ENCODE measurements at regions not wholly inside any gene's neighbourhood (a gene's known extent, or its start where the extent isn't known, plus 50 kb on each side); places are given as distances from the start of the nearest gene placed in this dataset.
"Not testable (repeated sequence)": the region's sequence is repeated elsewhere in the genome, so short reads cannot be mapped to it uniquely, and the experiment has no call there.

DNA sequence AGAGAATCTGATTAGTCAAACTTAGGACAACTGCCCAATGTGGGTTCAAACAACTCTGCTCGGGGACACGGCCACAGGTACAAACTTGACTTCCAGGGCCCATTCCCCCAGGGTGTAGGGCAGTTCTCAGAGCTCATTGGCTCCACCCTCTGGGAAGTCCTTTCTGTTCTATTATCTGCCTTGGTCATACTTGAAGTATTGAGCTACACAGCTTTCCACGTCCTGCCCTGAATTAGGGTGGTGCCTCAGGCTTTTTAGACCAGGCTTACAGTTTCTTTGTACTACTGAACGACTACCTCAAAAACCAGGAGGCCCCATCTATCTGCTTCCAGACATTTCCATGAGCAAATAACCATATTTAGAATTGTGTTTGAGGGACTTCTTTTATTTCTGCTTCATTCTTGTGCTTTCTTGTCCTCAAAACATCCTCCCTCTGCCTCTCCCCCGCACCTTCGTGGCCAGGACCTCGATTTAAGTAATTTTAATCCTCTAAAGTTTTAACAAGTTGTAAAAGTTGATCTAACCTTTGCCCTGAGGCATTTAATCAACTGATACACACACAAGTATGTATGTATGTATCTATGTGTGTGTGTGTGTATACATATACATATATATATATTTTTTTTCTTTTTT is 281.7 kb upstream of the AMIGO2 start:
- TF ChIP-seq, protein P1, sequence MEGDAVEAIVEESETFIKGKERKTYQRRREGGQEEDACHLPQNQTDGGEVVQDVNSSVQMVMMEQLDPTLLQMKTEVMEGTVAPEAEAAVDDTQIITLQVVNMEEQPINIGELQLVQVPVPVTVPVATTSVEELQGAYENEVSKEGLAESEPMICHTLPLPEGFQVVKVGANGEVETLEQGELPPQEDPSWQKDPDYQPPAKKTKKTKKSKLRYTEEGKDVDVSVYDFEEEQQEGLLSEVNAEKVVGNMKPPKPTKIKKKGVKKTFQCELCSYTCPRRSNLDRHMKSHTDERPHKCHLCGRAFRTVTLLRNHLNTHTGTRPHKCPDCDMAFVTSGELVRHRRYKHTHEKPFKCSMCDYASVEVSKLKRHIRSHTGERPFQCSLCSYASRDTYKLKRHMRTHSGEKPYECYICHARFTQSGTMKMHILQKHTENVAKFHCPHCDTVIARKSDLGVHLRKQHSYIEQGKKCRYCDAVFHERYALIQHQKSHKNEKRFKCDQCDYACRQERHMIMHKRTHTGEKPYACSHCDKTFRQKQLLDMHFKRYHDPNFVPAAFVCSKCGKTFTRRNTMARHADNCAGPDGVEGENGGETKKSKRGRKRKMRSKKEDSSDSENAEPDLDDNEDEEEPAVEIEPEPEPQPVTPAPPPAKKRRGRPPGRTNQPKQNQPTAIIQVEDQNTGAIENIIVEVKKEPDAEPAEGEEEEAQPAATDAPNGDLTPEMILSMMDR (IDR thresholded peaks at IDR 0.05; ENCODE audit: insufficient read depth, low read depth, low read length) = no peak
- peak; percentile 57 for DNase-seq (ENCODE audit: low read depth)
- no peak overlapping the region for H3K4me3 ChIP-seq (ENCODE audit: low read depth, low read length)

DNA sequence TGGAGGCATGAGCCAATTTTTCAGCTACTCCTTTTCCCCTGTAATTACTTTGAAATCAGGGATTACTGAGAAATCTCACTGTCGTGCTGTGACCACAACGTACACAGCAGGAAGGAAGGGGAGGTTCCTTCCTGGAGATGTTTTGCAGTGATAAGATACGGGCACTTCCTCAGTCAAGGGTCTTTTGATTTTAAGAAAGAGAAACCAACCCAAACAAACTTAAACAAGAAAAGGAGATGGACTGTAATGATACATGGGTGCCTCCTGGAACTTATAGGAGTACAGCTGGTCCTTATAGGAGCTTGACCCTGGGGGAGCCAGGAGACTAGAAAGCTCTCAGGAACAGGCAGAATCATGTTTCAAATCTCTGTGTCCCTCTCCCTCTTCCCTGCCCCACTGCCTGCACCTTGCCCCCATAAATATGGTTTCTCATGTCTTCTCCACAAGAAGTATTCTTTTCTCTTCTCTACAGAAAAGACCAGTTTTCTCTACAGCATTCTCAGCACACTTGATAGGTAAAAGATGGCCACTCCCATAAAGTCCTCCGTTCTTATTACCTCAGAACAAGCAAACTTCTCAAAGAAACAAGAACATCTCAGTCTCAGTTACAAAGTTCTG is 281.1 kb upstream of the AMIGO2 start:
- TF ChIP-seq, protein P1 (IDR thresholded peaks at IDR 0.05; ENCODE audit: insufficient read depth, low read depth, low read length) = no peak
- peak; percentile 27 for DNase-seq (ENCODE audit: low read depth)
- no peak overlapping the region for H3K4me3 ChIP-seq (ENCODE audit: low read depth, low read length)

DNA sequence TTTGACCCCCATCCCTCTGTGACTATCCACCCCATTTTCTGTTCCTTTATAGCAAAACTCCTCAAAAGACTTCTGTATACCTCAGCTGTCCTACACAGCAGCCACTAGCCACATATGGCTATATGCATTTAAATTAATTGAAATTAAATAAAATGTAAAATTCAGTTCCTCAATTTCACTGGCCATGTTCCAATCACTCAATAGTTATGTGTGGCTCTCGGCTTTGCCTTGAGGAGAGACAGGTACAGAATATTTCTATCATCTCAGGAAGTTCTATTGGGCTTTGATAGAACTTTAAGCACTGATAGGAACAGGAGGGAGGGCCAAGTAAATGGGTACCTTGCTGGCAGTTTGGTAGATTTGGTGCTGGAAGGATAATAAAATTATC is 280.3 kb upstream of the AMIGO2 start:
- no peak overlapping the region for H3K4me3 ChIP-seq (ENCODE audit: low read depth, low read length)
- no peak for DNase-seq (ENCODE audit: low read depth)
- TF ChIP-seq, protein P1 (IDR thresholded peaks at IDR 0.05; ENCODE audit: insufficient read depth, low read depth, low read length) = no peak

DNA sequence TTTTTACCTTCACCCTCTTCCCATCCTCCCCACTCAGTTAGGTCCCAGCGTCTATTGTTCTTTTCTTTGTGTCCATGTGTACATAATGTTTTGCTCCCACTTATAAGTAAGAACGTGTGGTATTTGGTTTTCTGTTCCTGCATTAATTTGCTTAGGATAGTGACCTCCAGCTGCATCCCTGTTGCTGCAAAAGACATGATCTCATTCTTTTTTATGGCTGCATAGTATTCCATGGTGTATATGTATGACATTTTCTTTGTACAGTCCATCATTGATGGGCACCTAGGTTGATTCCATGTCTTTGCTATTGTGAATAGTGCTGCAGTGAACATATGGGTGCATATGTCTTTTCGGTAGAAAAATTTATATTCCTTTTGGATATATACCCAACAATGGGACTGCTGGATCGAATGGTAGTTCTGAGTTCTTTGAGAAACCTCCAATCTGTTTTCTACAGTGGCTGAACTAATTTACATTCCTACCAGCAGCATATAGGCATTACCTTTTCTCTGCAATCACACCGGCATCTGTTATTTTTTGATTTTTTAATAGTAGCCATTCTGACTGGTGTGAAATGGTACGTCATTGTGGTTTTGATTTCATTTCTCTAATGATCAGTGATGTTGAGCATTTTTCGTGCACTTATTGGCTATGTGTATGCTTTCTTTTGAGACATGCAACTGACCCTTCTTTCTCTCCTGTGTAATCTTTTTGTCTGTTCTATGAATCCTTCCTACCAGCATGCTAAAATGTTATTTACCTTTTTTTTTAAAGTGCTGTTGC is 279.7 kb upstream of the AMIGO2 start:
- no peak overlapping the region for H3K4me3 ChIP-seq (ENCODE audit: low read depth, low read length)
- TF ChIP-seq, protein P1 (IDR thresholded peaks at IDR 0.05; ENCODE audit: insufficient read depth, low read depth, low read length) = no peak
- DNase-seq (ENCODE audit: low read depth) = no peak

DNA sequence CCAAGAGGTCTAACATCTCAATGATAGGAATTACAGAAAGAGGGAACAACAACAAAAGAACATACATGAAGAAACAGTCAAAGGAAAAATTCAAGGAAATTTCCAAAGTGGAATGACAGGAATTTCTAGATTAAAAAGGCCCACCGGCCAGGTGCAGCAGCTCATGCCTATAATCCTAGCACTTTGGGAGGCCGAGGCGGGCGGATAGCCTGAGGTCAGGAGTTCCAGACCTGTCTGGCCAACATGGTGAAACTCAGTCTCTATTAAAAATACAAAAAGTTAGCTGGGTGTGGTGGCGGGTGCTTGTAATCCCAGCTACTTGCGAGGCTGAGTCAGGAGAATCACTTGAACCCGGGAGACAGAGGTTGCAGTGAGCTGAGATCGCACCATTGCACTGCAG is 277.2 kb upstream of the AMIGO2 start:
- H3K4me3 ChIP-seq (ENCODE audit: low read depth, low read length); DNase-seq (ENCODE audit: low read depth): not testable (repeated sequence)

DNA sequence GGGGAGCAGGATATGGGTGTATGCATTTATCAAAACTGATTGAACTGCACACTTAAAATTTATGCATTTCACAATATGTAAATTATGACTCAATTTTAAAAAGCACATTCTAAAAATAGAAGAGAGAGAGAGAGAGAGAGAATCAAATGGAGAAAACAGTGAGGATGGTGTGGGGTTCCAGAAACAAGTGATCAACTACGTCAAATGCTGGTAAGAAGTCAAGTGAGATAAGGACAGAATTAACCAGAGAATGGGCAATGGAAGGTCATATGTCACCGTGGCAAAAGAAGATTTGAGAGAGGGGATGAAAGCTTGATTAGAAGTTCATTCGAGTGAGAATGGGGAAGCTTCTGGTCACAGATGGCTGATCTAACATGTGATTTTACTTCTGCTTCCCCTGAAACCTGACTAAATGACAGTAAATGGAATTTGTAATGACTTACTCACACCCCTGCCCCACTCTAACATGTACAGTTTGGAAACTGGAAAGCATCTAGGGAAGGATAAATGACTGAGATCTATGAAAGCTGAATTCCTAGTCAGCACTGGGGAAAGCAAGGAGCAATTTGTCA is 276.5 kb upstream of the AMIGO2 start:
- DNase-seq (ENCODE audit: low read depth) = no peak
- TF ChIP-seq, protein P1 (IDR thresholded peaks at IDR 0.05; ENCODE audit: insufficient read depth, low read depth, low read length) = no peak
- H3K4me3 ChIP-seq (ENCODE audit: low read depth, low read length) = no peak overlapping the region

DNA sequence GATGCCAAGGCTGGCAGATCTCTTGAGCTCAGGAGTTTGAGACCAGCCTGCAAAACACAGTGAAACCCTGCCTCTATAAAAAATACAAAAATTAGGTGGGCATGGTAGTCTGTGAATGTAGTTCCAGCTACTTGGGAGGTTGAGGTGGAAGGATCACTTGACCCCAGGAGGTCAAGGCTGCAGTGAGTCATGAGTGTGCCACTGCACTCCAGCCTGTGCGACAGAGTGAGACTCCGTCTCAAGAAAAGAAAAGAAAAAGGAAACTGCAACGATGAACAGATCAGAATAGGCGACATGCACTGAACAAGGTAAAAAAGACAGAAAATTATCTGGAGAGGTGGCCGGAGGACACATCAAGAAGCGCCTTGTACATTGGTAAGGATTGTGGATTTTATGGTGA is 273.7 kb upstream of the AMIGO2 start:
- DNase-seq (ENCODE audit: low read depth) = no peak
- TF ChIP-seq, protein P1 (IDR thresholded peaks at IDR 0.05; ENCODE audit: insufficient read depth, low read depth, low read length) = no peak
- H3K4me3 ChIP-seq (ENCODE audit: low read depth, low read length) = no peak overlapping the region

Measured in fibroblast of villous mesenchyme (primary cell).